Mesenteric fat pad (tissue), 1 donor: ENCODE measurements at regions not wholly inside any gene's neighbourhood (a gene's known extent, or its start where the extent isn't known, plus 50 kb on each side); places are given as distances from the start of the nearest gene placed in this dataset.

ENCODE experiments used
- DNase-seq: peaks from one replicate; pipeline ENCODE4 v3.0.0-alpha.2; 2020; ENCODE audit warnings: low spot score
- donor health status: DM: yes; HTN: yes; CAD: no.

GRCh38 chr7:108972004-108972403 lies 402.3 kb downstream of the DNAJB9 start:
- DNase-seq: no peak

- DNase-seq: no peak
Observed at GRCh38 chr7:108973075-108973474, 403.4 kb downstream of the DNAJB9 start.

GRCh38 chr7:108974641-108975040 lies 405.0 kb downstream of the DNAJB9 start:
- DNase-seq: no peak

GRCh38 chr7:108985037-108985436 lies 415.4 kb downstream of the DNAJB9 start:
- no peak for DNase-seq

- no peak for DNase-seq
Observed at GRCh38 chr7:108989319-108989718, 419.6 kb downstream of the DNAJB9 start.

GRCh38 chr7:108997480-108997879 lies 427.8 kb downstream of the DNAJB9 start:
- DNase-seq: no peak

GRCh38 chr7:109003742-109004141 lies 434.1 kb downstream of the DNAJB9 start:
- no peak for DNase-seq

- DNase-seq: no peak
Observed at GRCh38 chr7:109009636-109010035, 440.0 kb downstream of the DNAJB9 start.

GRCh38 chr7:109020251-109020650 lies 450.6 kb downstream of the DNAJB9 start:
- no peak for DNase-seq

GRCh38 chr7:109021390-109021789 lies 451.7 kb downstream of the DNAJB9 start:
- DNase-seq: no peak

- no peak for DNase-seq
Observed at GRCh38 chr7:109029866-109030265, 460.2 kb downstream of the DNAJB9 start.

GRCh38 chr7:109044691-109045090 lies 475.0 kb downstream of the DNAJB9 start:
- no peak for DNase-seq

- DNase-seq: no peak
Observed at GRCh38 chr7:109049366-109049765, 479.7 kb downstream of the DNAJB9 start.

GRCh38 chr7:109059089-109059488 lies 489.4 kb downstream of the DNAJB9 start:
- DNase-seq: no peak

- no peak for DNase-seq
Observed at GRCh38 chr7:109062798-109063197, 493.1 kb downstream of the DNAJB9 start.

GRCh38 chr7:109073543-109073942 lies 503.9 kb downstream of the DNAJB9 start:
- no peak for DNase-seq

GRCh38 chr7:109076396-109076972 lies 506.8 kb downstream of the DNAJB9 start:
- DNase-seq: no peak

- DNase-seq: no peak
Observed at GRCh38 chr7:109091042-109091441, 521.4 kb downstream of the DNAJB9 start.

GRCh38 chr7:109092268-109092667 lies 522.6 kb downstream of the DNAJB9 start:
- DNase-seq: no peak

- no peak for DNase-seq
Observed at GRCh38 chr7:109101332-109101731, 531.7 kb downstream of the DNAJB9 start.

- no peak for DNase-seq
Observed at GRCh38 chr7:109109558-109109957, 539.9 kb downstream of the DNAJB9 start.

GRCh38 chr7:109111086-109111485 lies 541.4 kb downstream of the DNAJB9 start:
- no peak for DNase-seq

GRCh38 chr7:109121599-109122300 lies 552.1 kb downstream of the DNAJB9 start:
- DNase-seq: no peak
